ENCODE measurements at regions not wholly inside any gene's neighbourhood (a gene's known extent, or its start where the extent isn't known, plus 50 kb on each side); places are given as distances from the start of the nearest gene placed in this dataset.

- Mint-ChIP-seq H3K27ac (no peak overlapping the region), H3K9me3 (peaks cover 12% of the 10 kb centered on the region), H3K27me3 (no peaks in the 10 kb centered on the region), H3K4me3 (no peak overlapping the region), H3K36me3 (ENCODE audit: low read depth) (no peaks in the 10 kb centered on the region), H3K4me1 (no peaks in the 10 kb centered on the region)
- ChIA-PET CTCF (no interaction called here), POLR2A (no interaction called here)
- DNase-seq, result no peak
Observed at GRCh38 chr9:24488896-24489295, 56.8 kb downstream of the IZUMO3 start.

- H3K36me3 Mint-ChIP-seq (ENCODE audit: low read depth), result no peaks in the 10 kb centered on the region
- ChIA-PET POLR2A (no interaction called here), CTCF (no interaction called here)
- DNase-seq, result no peak
- H3K4me3 Mint-ChIP-seq, result no peak overlapping the region
- H3K4me1 Mint-ChIP-seq, result no peaks in the 10 kb centered on the region
- H3K27ac Mint-ChIP-seq, result no peak overlapping the region
- H3K27me3 Mint-ChIP-seq, result no peaks in the 10 kb centered on the region
- H3K9me3 Mint-ChIP-seq, result peaks cover 6% of the 10 kb centered on the region
Observed at GRCh38 chr9:24487946-24488345, 57.8 kb downstream of the IZUMO3 start.

- H3K36me3 Mint-ChIP-seq (ENCODE audit: low read depth), result no peaks in the 10 kb centered on the region
- H3K27me3 Mint-ChIP-seq, result no peaks in the 10 kb centered on the region
- no peak overlapping the region for H3K4me3 Mint-ChIP-seq
- peaks cover 6% of the 10 kb centered on the region for H3K9me3 Mint-ChIP-seq
- H3K4me1 Mint-ChIP-seq, result no peaks in the 10 kb centered on the region
- ChIA-PET POLR2A (no interaction called here), CTCF (interaction anchor here (0.5 kb wide), 1 partner anchor 768 kb away, joined by 3 read pairs; no protein-coding TSS in a partner anchor)
- DNase-seq, result no peak
- H3K27ac Mint-ChIP-seq, result no peak overlapping the region
Observed at GRCh38 chr9:24487250-24487861, 58.3 kb downstream of the IZUMO3 start.

- CTCF ChIA-PET, result interaction anchor here (0.5 kb wide), 1 partner anchor 172 kb away, joined by 3 read pairs; no protein-coding TSS in a partner anchor
- no peaks in the 10 kb centered on the region for H3K36me3 Mint-ChIP-seq (ENCODE audit: low read depth)
- no peak overlapping the region for H3K4me3 Mint-ChIP-seq
- H3K27me3 Mint-ChIP-seq, result no peaks in the 10 kb centered on the region
- no peak for DNase-seq
- no peak overlapping the region for H3K27ac Mint-ChIP-seq
- POLR2A ChIA-PET, result no interaction called here
- peaks cover 11% of the 10 kb centered on the region for H3K9me3 Mint-ChIP-seq
- H3K4me1 Mint-ChIP-seq, result no peaks in the 10 kb centered on the region
Observed at GRCh38 chr9:24479361-24480059, 66.2 kb downstream of the IZUMO3 start.

- CTCF ChIA-PET, result no interaction called here
- Mint-ChIP-seq H3K27me3 (no peaks in the 10 kb centered on the region), H3K4me1 (no peaks in the 10 kb centered on the region), H3K27ac (no peak overlapping the region), H3K4me3 (no peak overlapping the region), H3K9me3 (peaks cover 12% of the 10 kb centered on the region), H3K36me3 (ENCODE audit: low read depth) (no peaks in the 10 kb centered on the region)
- POLR2A ChIA-PET, result no interaction called here
- DNase-seq, result no peak
Observed at GRCh38 chr9:24464319-24464951, 81.3 kb downstream of the IZUMO3 start.

GRCh38 chr9:24462951-24463350 lies 82.7 kb downstream of the IZUMO3 start:
- Mint-ChIP-seq H3K4me3 (no peak overlapping the region), H3K36me3 (ENCODE audit: low read depth) (no peaks in the 10 kb centered on the region), H3K27ac (no peak overlapping the region), H3K4me1 (no peaks in the 10 kb centered on the region), H3K9me3 (peaks cover 8% of the 10 kb centered on the region), H3K27me3 (no peaks in the 10 kb centered on the region)
- DNase-seq, result no peak
- POLR2A ChIA-PET, result no interaction called here
- CTCF ChIA-PET, result no interaction called here

GRCh38 chr9:24460781-24461180 lies 84.9 kb downstream of the IZUMO3 start:
- Mint-ChIP-seq H3K4me3 (no peak overlapping the region), H3K27me3 (no peaks in the 10 kb centered on the region), H3K36me3 (ENCODE audit: low read depth) (no peaks in the 10 kb centered on the region), H3K4me1 (no peaks in the 10 kb centered on the region), H3K27ac (no peak overlapping the region), H3K9me3 (peaks cover 6% of the 10 kb centered on the region)
- POLR2A ChIA-PET, result no interaction called here
- CTCF ChIA-PET, result no interaction called here
- no peak for DNase-seq

GRCh38 chr9:24459953-24460352 lies 85.7 kb downstream of the IZUMO3 start:
- no peak overlapping the region for H3K4me3 Mint-ChIP-seq

GRCh38 chr9:24451346-24451745 lies 94.4 kb downstream of the IZUMO3 start:
- H3K27ac Mint-ChIP-seq, result no peak overlapping the region
- no peak for DNase-seq
- ChIA-PET CTCF (no interaction called here), POLR2A (no interaction called here)
- no peaks in the 10 kb centered on the region for H3K27me3 Mint-ChIP-seq
- no peaks in the 10 kb centered on the region for H3K36me3 Mint-ChIP-seq (ENCODE audit: low read depth)
- H3K4me3 Mint-ChIP-seq, result no peak overlapping the region
- no peaks in the 10 kb centered on the region for H3K4me1 Mint-ChIP-seq
- peaks cover 4% of the 10 kb centered on the region for H3K9me3 Mint-ChIP-seq

More at GRCh38 chr9:24459953-24460352, 85.7 kb downstream of the IZUMO3 start:
- Mint-ChIP-seq H3K4me1 (no peaks in the 10 kb centered on the region), H3K27ac (no peak overlapping the region), H3K27me3 (no peaks in the 10 kb centered on the region), H3K9me3 (peaks cover 6% of the 10 kb centered on the region), H3K36me3 (ENCODE audit: low read depth) (no peaks in the 10 kb centered on the region)
- ChIA-PET POLR2A (no interaction called here), CTCF (no interaction called here)
- no peak for DNase-seq

- H3K27ac Mint-ChIP-seq, result no peak overlapping the region
- POLR2A ChIA-PET, result no interaction called here
- no peaks in the 10 kb centered on the region for H3K27me3 Mint-ChIP-seq
- H3K36me3 Mint-ChIP-seq (ENCODE audit: low read depth), result no peaks in the 10 kb centered on the region
- CTCF ChIA-PET, result no interaction called here
- no peak for DNase-seq
- H3K4me1 Mint-ChIP-seq, result no peaks in the 10 kb centered on the region
- peaks cover 4% of the 10 kb centered on the region for H3K9me3 Mint-ChIP-seq
- H3K4me3 Mint-ChIP-seq, result no peak overlapping the region
Observed at GRCh38 chr9:24449976-24450375, 95.7 kb downstream of the IZUMO3 start.

GRCh38 chr9:24439456-24439855 lies 106.2 kb downstream of the IZUMO3 start:
- Mint-ChIP-seq H3K27me3 (no peaks in the 10 kb centered on the region), H3K27ac (no peak overlapping the region), H3K36me3 (ENCODE audit: low read depth) (no peaks in the 10 kb centered on the region), H3K9me3 (peaks cover 7% of the 10 kb centered on the region), H3K4me3 (no peak overlapping the region), H3K4me1 (no peaks in the 10 kb centered on the region)
- POLR2A ChIA-PET, result no interaction called here
- CTCF ChIA-PET, result no interaction called here
- no peak for DNase-seq

- POLR2A ChIA-PET, result no interaction called here
- H3K9me3 Mint-ChIP-seq, result peaks cover 5% of the 10 kb centered on the region
- no peaks in the 10 kb centered on the region for H3K4me1 Mint-ChIP-seq
- CTCF ChIA-PET, result no interaction called here
- no peaks in the 10 kb centered on the region for H3K36me3 Mint-ChIP-seq (ENCODE audit: low read depth)
- no peak for DNase-seq
- no peak overlapping the region for H3K27ac Mint-ChIP-seq
- H3K27me3 Mint-ChIP-seq, result no peaks in the 10 kb centered on the region
- H3K4me3 Mint-ChIP-seq, result no peak overlapping the region
Observed at GRCh38 chr9:24438876-24439275, 106.8 kb downstream of the IZUMO3 start.

GRCh38 chr9:24436761-24437160 lies 108.9 kb downstream of the IZUMO3 start:
- H3K9me3 Mint-ChIP-seq, result peaks cover 8% of the 10 kb centered on the region
- H3K27ac Mint-ChIP-seq, result no peak overlapping the region
- no peaks in the 10 kb centered on the region for H3K4me1 Mint-ChIP-seq
- H3K4me3 Mint-ChIP-seq, result no peak overlapping the region
- H3K36me3 Mint-ChIP-seq (ENCODE audit: low read depth), result no peaks in the 10 kb centered on the region
- DNase-seq, result no peak
- ChIA-PET POLR2A (no interaction called here), CTCF (no interaction called here)
- no peaks in the 10 kb centered on the region for H3K27me3 Mint-ChIP-seq

- POLR2A ChIA-PET, result no interaction called here
- Mint-ChIP-seq H3K27me3 (no peaks in the 10 kb centered on the region), H3K36me3 (ENCODE audit: low read depth) (no peaks in the 10 kb centered on the region), H3K4me1 (no peaks in the 10 kb centered on the region), H3K4me3 (no peak overlapping the region), H3K27ac (no peak overlapping the region), H3K9me3 (peaks cover 6% of the 10 kb centered on the region)
- DNase-seq, result no peak
- CTCF ChIA-PET, result no interaction called here
Observed at GRCh38 chr9:24434183-24434582, 111.5 kb downstream of the IZUMO3 start.

Measured in activated CD4-positive, alpha-beta T cell treated with anti-CD3 and anti-CD28 coated beads, Interleukin-2, amount 10 ng/mL, durations not matched to agents 7 days and 5 days (primary cell).